ENCODE measurements at regions not wholly inside any gene's neighbourhood (a gene's known extent, or its start where the extent isn't known, plus 50 kb on each side); places are given as distances from the start of the nearest gene placed in this dataset.

DNA sequence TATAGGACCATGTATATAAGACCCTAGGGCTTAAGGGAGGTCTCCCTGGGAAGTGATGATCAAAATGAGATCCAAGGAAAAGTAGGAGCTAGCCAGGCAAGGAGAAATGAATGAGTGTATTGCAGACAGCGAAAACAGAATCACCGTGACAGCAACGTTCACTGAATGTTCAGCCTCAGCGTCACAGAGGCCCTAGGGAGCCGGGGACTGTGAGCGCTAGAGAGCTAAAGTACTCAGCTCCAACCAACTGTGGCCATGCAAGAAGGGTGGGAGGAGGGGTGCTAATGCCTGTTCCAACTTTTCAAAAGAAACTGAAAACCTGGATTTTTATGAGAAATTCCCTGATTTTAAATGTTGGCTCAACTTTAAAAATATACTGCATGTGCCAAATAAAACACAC, 105.5 kb upstream of the CCND2 start:
- H3K9me3 ChIP-seq = no peaks in the 10 kb centered on the region
- FAIRE-seq = no peak
- no peak for DNase-seq
- no peaks in the 10 kb centered on the region for H3K27me3 ChIP-seq
- 88 to 91% methylated on average over 6 of the region's 6 CpGs for WGBS, 2 donors
- H3K4me1 ChIP-seq = no peaks in the 10 kb centered on the region
- ATAC-seq = no peak
- intact Hi-C loops (cut with DNase I) = no loop called here
- no peaks in the 10 kb centered on the region for H3K36me3 ChIP-seq
- no peak overlapping the region for H3K4me3 ChIP-seq
- TF ChIP-seq, protein P1, sequence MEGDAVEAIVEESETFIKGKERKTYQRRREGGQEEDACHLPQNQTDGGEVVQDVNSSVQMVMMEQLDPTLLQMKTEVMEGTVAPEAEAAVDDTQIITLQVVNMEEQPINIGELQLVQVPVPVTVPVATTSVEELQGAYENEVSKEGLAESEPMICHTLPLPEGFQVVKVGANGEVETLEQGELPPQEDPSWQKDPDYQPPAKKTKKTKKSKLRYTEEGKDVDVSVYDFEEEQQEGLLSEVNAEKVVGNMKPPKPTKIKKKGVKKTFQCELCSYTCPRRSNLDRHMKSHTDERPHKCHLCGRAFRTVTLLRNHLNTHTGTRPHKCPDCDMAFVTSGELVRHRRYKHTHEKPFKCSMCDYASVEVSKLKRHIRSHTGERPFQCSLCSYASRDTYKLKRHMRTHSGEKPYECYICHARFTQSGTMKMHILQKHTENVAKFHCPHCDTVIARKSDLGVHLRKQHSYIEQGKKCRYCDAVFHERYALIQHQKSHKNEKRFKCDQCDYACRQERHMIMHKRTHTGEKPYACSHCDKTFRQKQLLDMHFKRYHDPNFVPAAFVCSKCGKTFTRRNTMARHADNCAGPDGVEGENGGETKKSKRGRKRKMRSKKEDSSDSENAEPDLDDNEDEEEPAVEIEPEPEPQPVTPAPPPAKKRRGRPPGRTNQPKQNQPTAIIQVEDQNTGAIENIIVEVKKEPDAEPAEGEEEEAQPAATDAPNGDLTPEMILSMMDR (IDR thresholded peaks at IDR 0.05) = no peak
- no peak overlapping the region for H3K27ac ChIP-seq

DNA sequence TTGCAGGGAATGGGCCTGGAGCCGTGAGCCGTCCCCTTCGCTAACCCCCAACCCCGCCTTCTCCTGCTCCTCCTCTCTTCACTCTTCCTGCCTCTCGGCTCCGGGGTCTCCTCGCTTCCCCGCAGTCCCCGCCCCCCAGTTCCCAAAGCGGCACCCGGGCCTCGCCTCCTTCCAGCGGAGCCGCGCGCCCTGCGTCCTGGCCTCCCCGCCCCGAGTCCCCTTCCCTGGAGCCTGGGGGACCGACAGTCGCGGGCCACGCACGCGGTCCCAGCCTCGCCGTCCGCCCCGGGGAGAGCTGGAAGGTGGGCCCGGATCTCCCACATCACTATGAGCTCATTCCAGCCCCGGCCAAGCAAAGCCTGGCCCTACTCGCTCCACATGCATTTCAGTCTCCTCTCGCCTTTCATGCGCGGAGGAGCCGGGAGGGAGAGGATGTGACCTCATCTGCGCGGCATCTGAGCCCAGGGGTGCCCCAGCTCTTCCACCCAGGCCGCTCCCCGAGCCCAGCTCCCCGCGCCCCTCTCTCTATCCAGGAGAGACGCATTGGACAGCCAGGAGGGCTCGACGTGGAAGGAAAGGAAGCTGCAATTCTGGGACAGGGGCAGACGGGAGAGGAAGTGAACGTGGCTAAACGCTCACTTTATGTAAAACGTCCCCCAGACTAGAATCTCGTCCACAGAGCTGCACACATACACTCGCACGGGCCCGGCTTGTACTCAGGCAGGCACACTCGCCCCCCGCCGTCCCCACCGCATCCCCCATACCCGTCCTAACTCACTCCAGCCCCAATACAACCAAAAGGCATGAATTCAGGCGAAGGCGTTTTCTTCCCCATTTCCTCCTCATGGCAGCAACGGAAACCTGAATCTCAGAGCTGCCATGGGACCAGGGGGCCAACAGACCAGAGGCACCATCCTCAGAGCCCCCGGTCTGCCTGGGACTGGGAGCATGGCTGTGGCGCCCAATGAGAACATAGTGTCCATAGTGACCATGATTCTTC, 108.7 kb upstream of the CCND2 start:
- Histone ChIP-seq H3K36me3 (no peaks in the 10 kb centered on the region), H3K9me3 (no peaks in the 10 kb centered on the region), H3K4me1 (no peaks in the 10 kb centered on the region), H3K4me3 (peak overlapping the region in 1 of 4 donors; percentile 30), H3K27me3 (no peaks in the 10 kb centered on the region), H3K27ac (no peak overlapping the region)
- TF ChIP-seq, protein P1 (IDR thresholded peaks at IDR 0.05) = no peak
- intact Hi-C loops (cut with DNase I) = no loop called here
- 53 to 56% methylated on average over 62 to 63 of the region's 63 CpGs for WGBS, 2 donors
- peak in 3 of 4 donors; percentile 43 to 82 (median 67) for ATAC-seq
- FAIRE-seq = no peak
- peak in 2 of 6 donors; percentile 55 to 61 for DNase-seq

DNA sequence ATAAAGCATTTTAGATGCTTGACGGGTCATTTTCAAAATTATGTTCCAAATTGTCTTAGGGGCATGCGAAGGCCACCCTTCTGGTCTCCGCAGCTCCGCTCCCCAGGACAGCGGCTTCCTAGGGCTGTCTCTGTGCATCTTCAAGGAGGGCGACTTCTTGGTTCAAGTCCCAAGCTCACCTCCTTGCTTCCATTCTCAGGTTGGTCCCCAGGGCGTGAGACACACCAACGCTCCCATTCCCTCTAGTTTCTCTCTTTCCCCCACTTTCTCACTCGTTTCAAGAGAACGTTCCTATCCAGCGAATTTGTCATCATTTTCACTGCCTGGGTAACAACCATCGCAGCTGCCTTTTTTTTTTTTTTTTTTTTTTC, 109.4 kb upstream of the CCND2 start:
- peak overlapping the region in 1 of 4 donors; percentile 30 for H3K4me3 ChIP-seq
- intact Hi-C loops (cut with DNase I) = no loop called here
- no peaks in the 10 kb centered on the region for H3K27me3 ChIP-seq
- no peaks in the 10 kb centered on the region for H3K36me3 ChIP-seq
- H3K4me1 ChIP-seq = no peaks in the 10 kb centered on the region
- no peak for FAIRE-seq
- 72 to 75% methylated on average over 11 to 12 of the region's 12 CpGs for WGBS, 2 donors
- H3K9me3 ChIP-seq = no peaks in the 10 kb centered on the region
- no peak overlapping the region for H3K27ac ChIP-seq
- ATAC-seq = no peak
- TF ChIP-seq, protein P1 (IDR thresholded peaks at IDR 0.05) = no peak
- no peak for DNase-seq

DNA sequence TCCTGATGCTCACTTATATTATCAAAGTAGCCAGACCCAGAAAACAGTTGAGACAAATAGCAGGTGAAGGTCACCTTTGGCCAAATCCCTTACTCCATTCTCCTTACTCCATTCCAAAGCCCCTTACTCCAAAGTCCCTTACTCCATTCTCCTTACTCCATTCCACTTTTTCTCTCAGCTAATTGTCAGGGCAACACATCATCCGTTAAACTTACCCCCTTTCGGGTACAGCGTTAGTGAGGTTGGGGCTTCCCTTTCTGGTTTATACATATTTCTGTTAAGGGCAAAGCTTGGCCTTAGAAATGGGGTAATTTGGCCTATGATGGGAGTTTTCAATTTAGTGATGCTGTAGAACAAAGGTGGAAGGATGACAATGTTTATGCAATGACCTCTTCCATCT, 111.8 kb upstream of the CCND2 start:
- no peaks in the 10 kb centered on the region for H3K4me1 ChIP-seq
- H3K27ac ChIP-seq = no peak overlapping the region
- FAIRE-seq (no peak), DNase-seq (no peak), ATAC-seq (no peak)
- H3K4me3 ChIP-seq = no peak overlapping the region
- TF ChIP-seq, protein P1 (IDR thresholded peaks at IDR 0.05) = no peak
- intact Hi-C loops (cut with DNase I) = no loop called here
- WGBS, 2 donors = 84 to 95% methylated on average over 3 of the region's 3 CpGs
- H3K36me3 ChIP-seq = no peaks in the 10 kb centered on the region
- H3K9me3 ChIP-seq = no peaks in the 10 kb centered on the region
- no peaks in the 10 kb centered on the region for H3K27me3 ChIP-seq

All from pancreas (tissue), 10 donors.